CD14-positive monocyte (primary cell): ENCODE measurements at regions not wholly inside any gene's neighbourhood (a gene's known extent, or its start where the extent isn't known, plus 50 kb on each side); places are given as distances from the start of the nearest gene placed in this dataset.

Experiments
- DNase-seq, 3 donors: peaks; one replicate each; pipeline ENCODE4 v3.0.0-alpha.2; 2011 to 2022
- H2AFZ ChIP-seq: 2 replicates; pipeline ENCODE4 v1.6.0; 2012; ENCODE audit warnings: mild to moderate bottlenecking, low read depth, low read length, inconsistent platforms; ENCODE audit not compliant: insufficient read depth, poor library complexity, severe bottlenecking
- H3K27ac ChIP-seq, 2 donors: 1 replicate in 1 of 2; 2 replicates in 1 of 2; pipeline ENCODE4 v1.5.1; 2012 to 2013; ENCODE audit warnings: low read length in 2 of 2, control low read depth in 1 of 2, inconsistent platforms in 1 of 2, low read depth in 1 of 2, mild to moderate bottlenecking in 1 of 2
- H3K27me3 ChIP-seq, 2 donors: one replicate each; pipeline versions ENCODE4 v1.6.0 to v1.6.1; 2011 to 2013; ENCODE audit warnings: low read length in 2 of 2; ENCODE audit not compliant: control insufficient read depth in 2 of 2, insufficient read depth in 2 of 2
- H3K36me3 ChIP-seq, 2 donors: replicated peaks in 1 of 2; 1 replicate in 1 of 2; 2 replicates in 1 of 2; pipeline versions ENCODE4 v1.5.1 to v1.6.1; 2012 to 2013; ENCODE audit warnings: low read length in 2 of 2, control low read depth in 1 of 2, inconsistent platforms in 1 of 2, mild to moderate bottlenecking in 1 of 2; ENCODE audit not compliant: insufficient read depth in 2 of 2, control insufficient read depth in 1 of 2
- H3K4me1 ChIP-seq, 2 donors: 1 replicate in 1 of 2; 2 replicates in 1 of 2; pipeline versions ENCODE4 v1.5.1 to v1.6.1; 2012 to 2013; ENCODE audit warnings: low read length in 2 of 2, control low read depth in 1 of 2, inconsistent platforms in 1 of 2, mild to moderate bottlenecking in 1 of 2, moderate library complexity in 1 of 2; ENCODE audit not compliant: insufficient read depth in 2 of 2, control insufficient read depth in 1 of 2
- H3K4me2 ChIP-seq: replicated peaks from 2 replicates; pipeline ENCODE3; 2012; ENCODE audit warnings: low read length, moderate library complexity, mild to moderate bottlenecking; ENCODE audit not compliant: poor library complexity, severe bottlenecking; ENCODE audit errors: extremely low read depth
- H3K4me3 ChIP-seq, 3 experiments: fragments of 200-600 bp in 1 of 3; sonication (generic) in 1 of 3; replicated peaks in 1 of 3; 1 replicate in 2 of 3; 2 replicates in 1 of 3; pipeline ENCODE4 v1.5.1; 2011 to 2013; ENCODE audit warnings: low read length in 3 of 3, mild to moderate bottlenecking in 3 of 3, control low read depth in 2 of 3, low read depth in 2 of 3, inconsistent platforms in 1 of 3, moderate library complexity in 1 of 3
- H3K79me2 ChIP-seq: 2 replicates; pipeline ENCODE4 v1.6.0; 2012; ENCODE audit warnings: mild to moderate bottlenecking, control low read depth, inconsistent platforms, low read length, moderate library complexity; ENCODE audit not compliant: insufficient read depth
- H3K9ac ChIP-seq: 2 replicates; pipeline ENCODE4 v1.6.0; 2017; ENCODE audit warnings: low read length, mild to moderate bottlenecking; ENCODE audit not compliant: insufficient read depth, poor library complexity, severe bottlenecking
- H3K9me3 ChIP-seq, 2 donors: replicated peaks in 1 of 2; 1 replicate in 1 of 2; 2 replicates in 1 of 2; pipeline versions ENCODE4 v1.5.1 to v1.6.1; 2012 to 2013; ENCODE audit warnings: low read length in 2 of 2, control low read depth in 1 of 2; ENCODE audit not compliant: control insufficient read depth in 1 of 2, insufficient read depth in 1 of 2
- H4K20me1 ChIP-seq: 2 replicates; pipeline ENCODE4 v1.6.0; 2012; ENCODE audit warnings: mild to moderate bottlenecking, low read length, control low read depth, moderate library complexity; ENCODE audit not compliant: insufficient read depth
- H3K27ac Mint-ChIP-seq, 7 donors: one replicate each; pipeline ENCODE4 v1.8.0; 2020; ENCODE audit warnings: mild to moderate bottlenecking in 7 of 7, mixed read lengths in 7 of 7, moderate library complexity in 6 of 7, inconsistent platforms in 2 of 7
- H3K27me3 Mint-ChIP-seq, 3 donors: one replicate each; pipeline ENCODE4 v1.8.0; 2021 to 2022; ENCODE audit warnings: low read depth in 3 of 3, mild to moderate bottlenecking in 3 of 3, mixed read lengths in 3 of 3, moderate library complexity in 3 of 3, inconsistent platforms in 1 of 3
- H3K36me3 Mint-ChIP-seq, 2 donors: one replicate each; pipeline ENCODE4 v1.8.0; 2020; ENCODE audit warnings: mixed read lengths in 2 of 2, inconsistent platforms in 1 of 2, mild to moderate bottlenecking in 1 of 2
- H3K4me1 Mint-ChIP-seq: one replicate; pipeline ENCODE4 v1.8.0; 2020; ENCODE audit warnings: mild to moderate bottlenecking, mixed read lengths
- H3K4me3 Mint-ChIP-seq, 2 donors: one replicate each; pipeline ENCODE4 v1.8.0; 2020; ENCODE audit warnings: mild to moderate bottlenecking in 2 of 2, mixed read lengths in 2 of 2, moderate library complexity in 1 of 2
- H3K9me3 Mint-ChIP-seq, 7 donors: one replicate each; pipeline ENCODE4 v1.8.0; 2020 to 2022; ENCODE audit warnings: mixed read lengths in 7 of 7, mild to moderate bottlenecking in 6 of 7, moderate library complexity in 6 of 7, inconsistent platforms in 2 of 7
- WGBS: methylation state at CpG from one replicate; pipeline ENCODE4 v1.1.5; 2013; ENCODE audit warnings: missing lambda C conversion rate; ENCODE audit not compliant: insufficient coverage; 5-methylcytosine and 5-hydroxymethylcytosine counted together
- intact Hi-C, 2 donors: fragments of 100-400 bp; cut with micrococcal nuclease; formaldehyde crosslinking; loops; one replicate each; pipeline versions ENCODE4 v1.15.0 to v1.15.1; 2023
- TF ChIP-seq, protein P1 (sequence below): fragments of 200-600 bp; IDR thresholded peaks from one replicate; pipeline ENCODE4 v1.8.0; 2022; ENCODE audit warnings: antibody characterized with exemption, mild to moderate bottlenecking

DNA sequence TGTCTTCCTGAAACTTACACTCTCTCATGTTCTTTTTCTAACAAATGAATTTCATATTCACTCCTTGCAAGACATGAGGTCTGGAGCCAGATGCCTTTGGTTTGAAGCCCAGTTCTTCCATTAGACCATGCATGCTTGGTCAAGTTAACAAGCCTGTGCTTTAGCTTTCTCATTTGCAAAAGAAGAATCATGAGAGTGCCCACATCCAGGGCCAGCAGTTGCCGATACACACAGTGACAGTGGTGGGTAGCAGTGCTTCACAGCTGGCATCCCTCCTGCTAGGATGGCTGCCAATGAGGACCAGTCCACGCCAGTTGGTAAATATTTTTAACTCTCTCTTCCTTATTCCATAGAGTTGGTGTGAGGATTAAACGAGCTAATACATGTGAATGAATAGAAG lies 163.1 kb downstream of the PHLDA1 start:
- WGBS = no CpG with 5 or more reads among the region's 3 CpGs
- Histone ChIP-seq H3K36me3 (no peaks in the 10 kb centered on the region), H3K9me3 (no peaks in the 10 kb centered on the region), H3K27ac (no peak overlapping the region), H3K4me3 (no peak overlapping the region), H2AFZ (no peak overlapping the region), H3K27me3 (no peaks in the 10 kb centered on the region), H3K4me2 (no peak overlapping the region), H4K20me1 (no peaks in the 10 kb centered on the region), H3K79me2 (no peaks in the 10 kb centered on the region), H3K4me1 (no peaks in the 10 kb centered on the region), H3K9ac (no peak overlapping the region)
- Mint-ChIP-seq H3K36me3 (no peaks in the 10 kb centered on the region), H3K9me3 (peaks cover 0 to 4% (median 2%) of the 10 kb centered on the region in 7 donors), H3K27ac (no peak overlapping the region), H3K4me1 (no peaks in the 10 kb centered on the region), H3K4me3 (no peak overlapping the region), H3K27me3 (peaks cover 4 to 10% (median 9%) of the 10 kb centered on the region in 3 donors)
- TF ChIP-seq, protein P1, sequence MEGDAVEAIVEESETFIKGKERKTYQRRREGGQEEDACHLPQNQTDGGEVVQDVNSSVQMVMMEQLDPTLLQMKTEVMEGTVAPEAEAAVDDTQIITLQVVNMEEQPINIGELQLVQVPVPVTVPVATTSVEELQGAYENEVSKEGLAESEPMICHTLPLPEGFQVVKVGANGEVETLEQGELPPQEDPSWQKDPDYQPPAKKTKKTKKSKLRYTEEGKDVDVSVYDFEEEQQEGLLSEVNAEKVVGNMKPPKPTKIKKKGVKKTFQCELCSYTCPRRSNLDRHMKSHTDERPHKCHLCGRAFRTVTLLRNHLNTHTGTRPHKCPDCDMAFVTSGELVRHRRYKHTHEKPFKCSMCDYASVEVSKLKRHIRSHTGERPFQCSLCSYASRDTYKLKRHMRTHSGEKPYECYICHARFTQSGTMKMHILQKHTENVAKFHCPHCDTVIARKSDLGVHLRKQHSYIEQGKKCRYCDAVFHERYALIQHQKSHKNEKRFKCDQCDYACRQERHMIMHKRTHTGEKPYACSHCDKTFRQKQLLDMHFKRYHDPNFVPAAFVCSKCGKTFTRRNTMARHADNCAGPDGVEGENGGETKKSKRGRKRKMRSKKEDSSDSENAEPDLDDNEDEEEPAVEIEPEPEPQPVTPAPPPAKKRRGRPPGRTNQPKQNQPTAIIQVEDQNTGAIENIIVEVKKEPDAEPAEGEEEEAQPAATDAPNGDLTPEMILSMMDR = no peak
- intact Hi-C loops = no loop called here
- DNase-seq = no peak

DNA sequence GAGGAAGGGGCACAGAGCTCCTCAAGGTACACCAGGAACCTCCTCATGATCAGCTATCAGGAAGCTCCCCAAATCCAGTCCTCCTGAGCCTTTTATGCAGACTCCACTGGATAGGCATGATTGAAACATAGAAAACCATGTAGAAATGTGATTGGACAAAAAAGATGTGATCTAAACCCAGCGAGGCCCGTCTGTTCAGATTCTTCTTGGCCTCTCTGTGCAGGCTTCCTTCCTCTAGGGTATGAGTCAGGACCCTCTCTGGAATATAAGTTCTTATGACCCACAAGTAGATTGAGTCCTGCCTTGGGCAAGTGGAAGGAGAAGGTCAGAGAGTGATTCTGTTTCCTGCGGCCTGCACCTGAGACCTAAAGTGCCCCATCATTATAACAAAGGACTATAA lies 166.3 kb downstream of the PHLDA1 start:
- Mint-ChIP-seq H3K4me1 (no peaks in the 10 kb centered on the region), H3K4me3 (no peak overlapping the region), H3K27ac (no peak overlapping the region), H3K9me3 (peaks cover 0 to 4% (median 0%) of the 10 kb centered on the region in 7 donors), H3K27me3 (peaks cover 2 to 9% (median 5%) of the 10 kb centered on the region in 3 donors), H3K36me3 (no peaks in the 10 kb centered on the region)
- no peak overlapping the region for H3K9ac ChIP-seq
- H4K20me1 ChIP-seq = no peaks in the 10 kb centered on the region
- no peak overlapping the region for H2AFZ ChIP-seq
- DNase-seq = no peak
- TF ChIP-seq, protein P1 = no peak
- H3K27ac ChIP-seq = no peak overlapping the region
- H3K36me3 ChIP-seq = no peaks in the 10 kb centered on the region
- H3K27me3 ChIP-seq = no peaks in the 10 kb centered on the region
- no peaks in the 10 kb centered on the region for H3K79me2 ChIP-seq
- no peak overlapping the region for H3K4me3 ChIP-seq
- H3K4me1 ChIP-seq = no peaks in the 10 kb centered on the region
- no peaks in the 10 kb centered on the region for H3K9me3 ChIP-seq
- WGBS = no CpG with 5 or more reads among the region's 3 CpGs
- H3K4me2 ChIP-seq = no peak overlapping the region
- intact Hi-C loops = no loop called here
